ENCODE measurements at regions not wholly inside any gene's neighbourhood (a gene's known extent, or its start where the extent isn't known, plus 50 kb on each side); places are given as distances from the start of the nearest gene placed in this dataset.
"Not testable (repeated sequence)": the region's sequence is repeated elsewhere in the genome, so short reads cannot be mapped to it uniquely, and the experiment has no call there.

DNA sequence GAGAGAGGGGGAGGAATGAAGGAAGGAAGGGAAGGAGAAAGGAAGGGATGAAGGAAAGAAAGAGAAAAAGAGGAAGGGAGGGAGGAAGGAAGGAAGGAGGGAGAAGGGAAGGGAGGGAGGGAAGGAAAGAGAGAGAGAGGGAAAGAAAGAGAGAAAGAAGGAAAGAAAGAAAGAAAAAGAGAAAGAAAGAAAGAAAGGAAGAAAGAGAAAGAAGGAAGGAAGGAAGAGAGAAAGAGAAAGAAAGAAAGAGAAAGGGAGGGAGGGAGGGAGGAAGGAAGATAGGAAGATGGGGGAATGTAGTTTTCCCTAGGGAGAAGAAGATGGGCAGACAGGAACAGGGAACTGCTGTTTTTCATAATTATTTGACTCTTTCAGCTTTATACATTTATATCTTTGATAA is 115.1 kb upstream of the CXADR start:
- no peak for DNase-seq (ENCODE audit: low read depth)

DNA sequence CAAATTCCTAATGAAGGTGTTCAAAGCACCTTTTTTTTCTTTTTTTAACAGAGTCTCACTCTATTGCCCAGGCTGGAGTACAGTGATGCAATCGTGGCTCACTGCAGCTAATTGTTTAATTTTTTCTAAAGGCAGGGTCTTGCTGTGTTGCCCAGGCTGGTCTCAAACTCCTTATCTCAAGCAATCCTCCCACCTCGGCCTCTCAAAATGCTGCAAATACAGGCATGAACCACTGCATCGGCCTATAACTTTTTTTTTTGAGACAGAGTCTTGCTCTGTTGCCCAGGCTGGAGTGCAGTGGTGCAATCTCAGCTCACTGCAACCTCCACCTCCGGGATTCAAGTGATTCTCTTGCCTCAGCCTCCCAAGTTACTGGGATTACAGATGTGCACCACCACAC is 113.9 kb upstream of the CXADR start:
- DNase-seq (ENCODE audit: low read depth) = not testable (repeated sequence)

DNA sequence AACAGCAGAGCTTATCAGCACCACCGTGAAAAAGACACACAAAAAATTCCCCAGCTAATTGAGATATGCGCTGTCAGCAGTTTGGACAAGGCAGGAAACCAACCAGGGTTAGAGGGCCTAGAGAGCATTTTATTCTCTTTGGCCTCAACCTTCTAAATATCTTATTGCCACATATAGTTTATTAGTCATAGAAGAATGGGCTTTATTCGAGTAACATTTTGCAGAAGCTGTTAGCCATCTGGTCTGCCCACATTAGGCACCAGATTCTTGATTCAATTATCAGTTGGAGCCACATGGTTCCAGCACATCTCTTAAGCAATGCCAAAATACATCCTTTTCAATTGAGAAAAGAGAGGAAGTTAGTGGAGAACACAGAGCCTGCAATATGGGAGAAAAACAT is 109.9 kb upstream of the CXADR start:
- DNase-seq (ENCODE audit: low read depth) = no peak

DNA sequence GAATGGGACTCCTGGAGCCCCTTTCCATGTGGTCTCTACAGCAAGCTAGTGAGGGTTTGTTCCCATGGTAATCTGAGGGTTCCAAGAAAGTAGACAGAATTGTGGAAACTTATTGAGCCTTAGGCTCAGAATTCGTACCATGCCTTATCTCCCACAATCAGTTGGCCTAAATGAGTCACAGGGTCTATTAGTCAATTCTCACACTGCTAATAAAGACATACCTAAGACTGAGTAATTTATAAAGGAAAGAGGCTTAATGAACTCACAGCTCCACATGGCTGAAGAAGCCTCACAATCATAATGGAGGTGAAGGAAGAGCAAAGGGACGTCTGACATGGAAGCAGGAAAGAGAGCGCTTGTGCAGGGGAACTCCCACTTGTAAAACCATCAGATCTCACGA is 106.6 kb upstream of the CXADR start:
- no peak for DNase-seq (ENCODE audit: low read depth)

DNA sequence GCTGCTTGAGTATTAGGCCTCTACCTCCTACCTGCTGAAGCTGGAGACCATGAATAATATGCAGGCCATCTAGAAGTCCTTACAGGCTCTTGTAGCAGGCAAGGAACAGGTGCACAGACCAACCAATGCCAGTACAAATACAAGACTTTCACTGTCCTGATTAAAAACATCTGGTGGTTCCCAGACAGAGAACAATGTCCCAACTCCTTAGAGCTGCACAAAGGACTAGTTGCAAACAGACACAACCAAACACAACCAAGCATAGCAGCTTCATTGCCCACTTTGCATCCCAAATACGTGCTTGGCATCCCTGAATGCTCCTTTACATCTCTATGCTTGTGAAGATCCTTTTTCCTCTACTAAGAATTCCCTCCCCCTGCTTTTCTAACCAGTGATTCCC is 98.1 kb upstream of the CXADR start:
- DNase-seq (ENCODE audit: low read depth) = no peak

DNA sequence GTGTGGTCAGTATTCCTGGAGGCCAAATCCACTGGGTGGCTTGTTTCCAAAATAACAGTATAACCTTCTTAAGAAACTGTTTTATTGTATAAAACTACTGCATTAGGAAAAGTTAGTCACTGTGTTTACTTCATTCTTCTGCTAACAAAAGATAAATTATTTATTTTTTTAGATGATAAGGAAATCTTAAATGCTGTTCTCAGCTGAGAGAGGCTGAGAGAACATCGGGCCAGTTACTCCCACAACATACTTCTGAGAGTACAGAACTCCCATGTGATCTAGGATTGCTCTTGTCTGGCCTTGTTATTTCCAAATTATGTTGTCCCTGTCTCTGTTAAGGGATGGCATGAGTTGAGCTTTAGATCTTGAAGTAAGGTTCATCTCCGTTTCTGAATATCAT is 96.7 kb upstream of the CXADR start:
- no peak for DNase-seq (ENCODE audit: low read depth)

DNA sequence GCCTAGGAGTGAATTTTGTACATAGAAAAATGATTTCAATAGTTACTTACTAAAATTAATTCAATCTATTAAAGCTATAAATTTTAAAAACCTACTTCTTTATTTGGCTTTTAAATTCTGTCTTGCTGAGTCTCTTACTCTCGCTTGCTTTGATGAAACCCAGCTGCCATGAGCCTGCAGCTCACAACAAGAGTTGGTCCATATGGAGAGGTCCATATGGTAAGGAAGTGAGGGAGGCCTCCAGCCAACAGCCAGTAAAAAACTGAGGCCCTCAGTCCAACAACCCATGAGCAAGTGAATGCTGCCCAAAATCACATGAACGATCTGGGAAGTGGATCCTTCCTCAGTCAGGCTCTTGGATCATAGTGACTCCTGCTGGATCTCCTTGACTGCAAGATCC is 89.9 kb upstream of the CXADR start:
- DNase-seq (ENCODE audit: low read depth) = no peak

DNA sequence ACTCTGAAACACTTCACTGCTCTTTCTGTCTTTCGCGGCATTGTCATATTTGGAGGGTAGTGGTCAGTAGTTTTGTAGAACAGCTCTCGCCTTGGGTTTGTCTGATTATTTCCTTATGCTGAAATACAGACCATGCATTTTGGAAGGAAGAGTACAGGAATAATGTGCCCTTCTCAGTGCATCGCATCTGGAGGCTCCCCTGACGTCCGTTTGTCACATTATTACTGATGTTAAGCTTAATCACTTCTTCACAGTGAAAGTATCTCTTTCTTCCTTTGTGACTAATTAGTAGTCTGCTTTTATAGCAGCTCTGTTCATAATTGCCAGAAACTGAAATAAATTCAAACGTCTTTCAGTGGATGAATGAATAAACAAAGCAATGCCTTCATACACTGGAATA is 85.7 kb upstream of the CXADR start:
- DNase-seq (ENCODE audit: low read depth) = no peak

DNA sequence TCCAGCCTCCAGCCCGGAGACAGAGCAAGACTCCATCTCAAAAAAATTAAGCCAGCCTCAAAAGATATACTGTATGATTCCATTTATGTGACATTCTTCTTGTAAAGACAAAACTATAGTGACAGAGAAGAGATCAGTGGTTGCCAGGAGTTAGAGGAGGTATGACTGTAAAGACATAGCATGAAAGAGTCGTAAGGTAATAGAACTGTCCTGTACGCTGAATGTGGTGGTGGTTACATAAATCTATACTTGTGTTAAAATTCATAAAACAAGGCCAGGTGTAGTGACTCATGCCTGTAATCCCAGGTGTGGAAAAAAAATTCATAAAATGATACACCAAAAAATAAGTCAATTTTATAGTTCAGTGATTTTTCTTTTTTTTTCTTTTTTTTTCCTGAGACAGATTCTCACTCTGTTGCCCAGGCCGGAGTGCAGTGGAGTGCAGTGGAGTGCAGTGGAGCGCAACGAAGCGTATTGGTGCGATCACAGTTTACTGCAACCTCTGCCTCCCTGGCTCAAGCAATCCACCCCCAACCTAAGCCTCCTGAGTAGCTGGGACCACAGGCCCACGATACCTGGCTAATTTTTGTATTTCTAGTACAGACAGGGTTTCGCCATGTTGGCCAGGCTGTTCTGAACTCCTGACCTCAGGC is 84.9 kb upstream of the CXADR start:
- DNase-seq (ENCODE audit: low read depth) = no peak

DNA sequence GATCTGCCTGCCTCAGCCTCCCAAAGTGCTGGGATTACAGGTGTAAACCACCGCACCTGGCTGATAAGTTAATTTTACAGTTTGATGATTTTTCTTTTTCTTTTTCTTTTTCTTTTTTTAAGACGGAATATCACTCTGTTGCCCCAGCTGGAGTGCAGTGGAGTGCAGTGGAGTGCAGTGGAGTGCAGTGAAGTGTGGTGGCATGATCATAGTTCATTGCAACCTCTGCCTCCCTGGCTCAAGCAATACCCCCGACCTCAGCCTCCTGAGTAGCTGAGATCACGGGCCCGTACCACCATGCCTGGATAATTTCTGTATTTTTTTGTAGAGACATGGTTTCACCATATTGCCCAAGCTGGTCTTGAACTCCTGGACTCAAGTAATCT is 84.4 kb upstream of the CXADR start:
- DNase-seq (ENCODE audit: low read depth) = no peak

DNA sequence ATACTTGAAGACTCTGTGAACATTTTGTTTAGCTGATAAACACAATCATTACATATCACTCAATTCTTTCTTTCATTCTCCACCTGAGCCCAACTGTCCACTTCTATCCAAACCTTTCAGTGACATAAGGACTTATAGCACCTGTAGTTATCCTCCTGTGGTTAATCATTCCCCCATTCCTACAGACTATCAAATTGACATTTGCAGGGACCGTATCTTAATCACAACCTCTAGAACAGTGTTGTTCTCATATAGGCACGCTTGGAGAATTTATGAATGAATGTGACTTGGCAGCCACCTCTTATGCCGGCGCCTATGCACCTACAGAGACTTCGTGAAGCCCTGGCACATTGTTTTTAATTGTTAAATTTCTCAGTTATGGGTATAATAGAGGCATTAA is 83.9 kb upstream of the CXADR start:
- no peak for DNase-seq (ENCODE audit: low read depth)

DNA sequence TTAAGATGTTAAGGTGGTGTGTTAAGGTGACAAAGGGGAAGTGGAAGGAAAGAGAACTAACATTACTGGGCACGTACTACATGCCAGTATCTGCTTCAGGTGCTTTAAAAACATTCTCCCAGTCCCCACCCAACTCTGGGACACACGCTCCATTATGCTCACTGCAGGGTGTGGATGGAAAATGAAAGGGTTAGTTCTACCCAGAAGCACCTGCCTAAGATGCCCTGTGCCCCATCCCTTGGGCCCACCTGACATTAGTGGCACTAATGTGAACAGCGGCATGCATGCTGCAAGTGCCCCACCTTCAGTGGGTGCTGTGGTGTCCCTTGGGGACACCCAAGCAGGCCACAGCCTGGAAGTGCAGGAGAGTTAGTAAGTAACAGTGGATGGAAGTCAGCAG is 82.9 kb upstream of the CXADR start:
- DNase-seq (ENCODE audit: low read depth) = no peak

DNA sequence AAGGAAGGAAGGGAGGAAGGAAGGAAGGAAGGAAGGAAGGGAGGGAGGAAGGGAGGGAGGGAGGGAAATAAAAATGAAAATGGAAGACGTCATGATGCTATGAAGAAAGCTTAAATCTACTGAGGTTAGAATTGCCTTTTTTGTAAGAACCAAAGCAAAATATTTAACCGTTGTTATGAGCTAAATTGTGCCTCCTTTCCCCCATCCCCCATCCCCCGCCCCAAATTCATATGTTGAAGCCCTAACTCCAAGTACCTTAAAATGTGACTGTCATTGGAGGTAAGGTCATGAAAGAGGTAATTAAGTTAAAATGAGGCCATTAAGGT is 80.1 kb upstream of the CXADR start:
- no peak for DNase-seq (ENCODE audit: low read depth)

DNA sequence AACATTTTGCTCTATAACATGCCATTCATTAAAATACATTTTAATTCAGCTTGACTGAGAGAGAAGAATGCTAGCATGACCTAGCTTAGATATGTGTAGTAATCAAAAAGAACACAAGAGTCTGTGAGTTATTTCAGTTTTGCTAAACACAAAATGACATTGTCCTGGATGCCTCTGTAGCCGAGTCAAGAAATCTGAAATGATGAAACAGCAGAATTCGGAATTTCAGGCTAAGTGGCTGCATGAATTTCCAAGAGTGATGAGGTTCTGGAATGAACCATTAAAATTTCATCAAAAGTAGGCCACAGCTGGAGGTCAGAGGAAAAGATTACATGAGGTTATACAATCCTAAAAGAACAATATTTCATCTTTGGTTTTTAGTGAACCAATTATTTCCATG is 79.1 kb upstream of the CXADR start:
- no peak for DNase-seq (ENCODE audit: low read depth)

DNA sequence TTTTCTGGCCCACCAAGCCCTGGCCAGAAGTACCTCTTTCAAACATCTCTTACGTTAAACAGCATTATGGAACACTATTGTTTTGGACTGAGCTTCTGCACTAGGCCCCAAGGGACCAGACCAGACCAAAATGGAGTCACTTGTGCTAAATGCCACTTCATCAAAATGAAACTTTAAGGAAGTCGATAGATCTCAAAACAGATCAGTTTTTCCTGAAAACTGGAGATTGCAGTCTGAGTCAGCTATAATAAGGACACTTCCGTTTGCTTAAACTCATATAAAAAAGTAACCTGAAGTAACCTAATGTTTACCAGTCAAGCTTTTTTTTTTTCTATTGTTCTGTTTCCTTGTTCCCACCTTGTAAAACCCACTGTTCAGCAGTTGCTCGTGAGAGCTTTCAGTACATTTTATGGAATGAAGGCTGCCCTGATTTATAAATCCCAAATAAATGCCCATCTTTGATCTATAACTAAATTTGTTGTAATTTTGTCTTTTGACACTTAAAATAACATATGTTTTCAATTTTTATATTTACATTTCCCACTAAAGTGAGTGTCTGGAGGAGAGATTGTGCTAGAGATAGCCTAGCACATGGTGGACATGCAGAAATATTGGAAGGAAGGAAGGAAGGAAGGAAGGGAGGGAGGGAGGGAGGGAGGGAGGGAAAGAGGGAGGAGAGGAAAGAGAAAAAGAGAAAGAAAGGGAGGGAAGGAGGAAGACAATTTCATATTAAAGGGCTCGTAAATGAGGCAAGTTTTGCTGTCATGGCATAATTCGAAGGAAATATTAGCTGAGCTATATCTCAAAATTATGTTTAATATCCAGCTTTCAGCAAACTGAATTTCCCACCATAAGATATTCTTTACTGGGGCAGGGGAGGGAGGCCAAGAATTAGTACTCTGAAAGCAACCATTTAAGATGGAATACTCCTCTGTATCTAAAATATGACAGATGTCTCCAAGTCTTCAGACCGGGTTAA is 77.0 kb upstream of the CXADR start:
- DNase-seq (ENCODE audit: low read depth) = no peak

DNA sequence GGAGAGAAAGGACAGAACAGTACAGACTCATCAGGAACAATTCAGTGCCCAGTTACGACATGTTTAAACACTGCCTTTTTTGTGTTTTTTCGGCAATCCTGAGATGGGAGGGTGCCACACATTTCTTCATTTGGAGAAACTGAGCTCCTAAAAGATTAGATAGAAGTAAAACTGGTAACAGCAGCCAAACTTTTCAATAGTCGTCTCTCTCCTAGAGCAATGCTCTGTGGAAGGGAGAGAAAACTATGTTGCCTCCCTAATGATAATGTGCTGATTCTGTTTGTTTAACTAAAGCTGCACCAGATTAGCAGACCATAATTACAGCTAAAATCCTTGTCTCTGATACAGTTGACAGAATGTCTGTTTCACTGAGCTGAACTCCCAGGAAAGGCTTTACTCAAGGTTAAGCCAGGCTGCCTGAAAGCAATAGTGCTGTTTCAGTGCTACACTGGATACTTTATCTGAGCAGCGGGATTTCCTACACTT is 76.2 kb upstream of the CXADR start:
- DNase-seq (ENCODE audit: low read depth) = no peak

DNA sequence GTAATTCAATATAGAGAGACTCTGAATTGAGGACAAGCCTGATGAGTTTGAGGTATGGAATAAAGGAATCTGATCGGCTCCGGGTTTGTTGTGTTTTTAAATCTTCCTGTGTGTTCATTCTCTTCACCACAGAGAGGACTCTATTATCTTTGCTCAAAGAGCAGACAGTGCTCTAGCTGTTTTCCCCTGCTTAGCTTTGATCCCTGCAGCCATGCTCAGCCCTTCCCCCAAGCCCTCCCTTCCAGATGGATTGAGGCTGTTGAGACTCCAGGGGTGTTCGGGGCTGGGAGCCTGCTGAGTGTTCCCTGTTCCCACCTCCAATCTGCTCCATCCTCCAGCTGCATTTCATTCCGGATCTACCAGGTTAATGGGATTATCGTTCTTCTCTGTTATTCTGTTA is 74.2 kb upstream of the CXADR start:
- DNase-seq (ENCODE audit: low read depth) = no peak

DNA sequence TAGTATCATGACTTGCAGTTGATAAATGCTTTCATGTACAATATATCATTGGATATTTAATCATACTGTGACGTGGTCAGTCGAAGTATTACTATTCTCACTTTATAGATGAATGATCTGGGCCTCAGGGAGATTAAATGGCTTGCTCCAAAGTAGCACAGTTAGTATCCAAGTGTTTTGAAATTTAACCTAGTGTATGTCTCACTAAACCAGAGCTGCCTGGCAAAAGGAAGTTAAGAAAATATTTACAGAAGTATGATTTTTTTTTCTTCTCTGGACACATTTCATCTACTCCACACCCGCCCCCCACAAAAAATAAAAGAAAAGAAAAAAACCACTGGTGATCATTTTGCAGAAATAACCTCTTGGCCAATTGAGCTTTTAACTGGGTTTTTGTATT is 71.9 kb upstream of the CXADR start:
- DNase-seq (ENCODE audit: low read depth) = no peak

DNA sequence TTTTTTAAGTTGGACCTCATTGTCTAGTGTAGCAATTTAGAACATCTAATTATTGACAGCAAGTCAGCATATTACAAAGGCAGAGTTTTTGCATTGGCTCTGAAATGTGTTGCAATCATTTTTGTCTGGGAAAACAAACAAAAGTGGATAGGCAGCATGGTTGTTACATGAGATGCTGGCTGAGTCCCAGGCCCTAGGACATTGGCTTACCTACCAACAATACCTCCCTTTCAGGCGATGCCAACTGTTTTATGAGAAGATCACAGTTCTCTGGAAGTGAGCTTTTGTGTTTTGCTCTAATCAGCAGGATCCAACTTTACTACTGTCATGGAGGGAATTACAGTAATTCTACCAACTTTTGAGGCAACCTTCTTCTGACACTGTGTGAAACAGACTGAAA is 71.5 kb upstream of the CXADR start:
- no peak for DNase-seq (ENCODE audit: low read depth)

DNA sequence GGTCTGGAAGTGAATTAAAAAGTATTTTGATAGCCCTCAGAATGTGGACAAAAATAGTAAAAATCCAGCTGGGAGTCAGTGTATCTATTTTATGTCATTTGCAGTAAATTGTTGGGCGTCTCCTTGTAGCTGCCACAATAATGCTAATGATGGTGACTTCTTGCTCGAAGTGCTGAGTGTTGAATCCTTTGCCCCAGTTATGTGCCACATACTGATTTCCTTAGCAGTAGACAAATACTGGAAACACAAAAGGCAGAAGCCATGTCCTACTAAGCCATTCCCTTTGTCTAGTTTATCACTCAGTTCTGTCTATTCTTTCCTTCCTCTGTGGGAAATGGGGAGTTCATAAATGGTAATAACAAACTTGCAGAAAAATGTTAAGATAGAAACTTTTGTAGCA is 70.7 kb upstream of the CXADR start:
- no peak for DNase-seq (ENCODE audit: low read depth)

DNA sequence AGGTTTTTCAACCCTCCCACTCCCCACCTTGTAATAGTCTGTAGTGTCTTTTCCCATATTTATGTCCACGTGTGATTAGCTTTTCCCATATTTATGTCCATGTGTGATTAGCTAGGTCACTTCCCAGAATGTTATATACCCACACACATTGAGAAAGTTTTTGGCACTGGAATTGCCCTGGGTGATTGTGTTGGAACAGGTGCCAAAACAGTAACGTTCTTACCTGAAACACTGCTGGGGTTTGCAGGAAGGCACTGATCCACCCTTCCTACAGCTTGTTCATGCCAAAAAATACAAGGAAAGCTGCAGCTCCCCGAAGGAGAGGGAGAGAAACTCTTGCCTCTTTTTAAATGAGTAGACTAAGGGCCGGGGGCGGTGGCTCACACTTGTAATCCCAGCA is 68.0 kb upstream of the CXADR start:
- no peak for DNase-seq (ENCODE audit: low read depth)

DNA sequence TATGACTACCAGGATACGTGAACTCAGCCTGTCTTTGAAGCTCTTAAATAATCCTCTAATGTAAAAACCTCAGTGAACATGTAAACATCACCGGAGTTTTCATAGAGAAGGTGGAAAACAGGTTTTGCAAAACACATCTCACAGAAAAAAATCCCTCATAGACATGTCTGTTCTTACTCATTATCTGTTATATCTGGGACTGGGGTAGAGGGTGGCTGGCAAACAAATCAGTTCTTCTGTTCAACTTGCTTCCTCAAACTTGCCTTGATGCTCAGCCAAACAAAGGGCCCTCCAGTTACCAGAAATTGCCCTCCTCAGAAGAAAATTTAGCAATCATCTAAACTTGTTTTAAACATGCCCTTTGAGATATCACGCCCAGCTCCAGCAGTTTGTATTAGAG is 66.1 kb upstream of the CXADR start:
- no peak for DNase-seq (ENCODE audit: low read depth)

DNA sequence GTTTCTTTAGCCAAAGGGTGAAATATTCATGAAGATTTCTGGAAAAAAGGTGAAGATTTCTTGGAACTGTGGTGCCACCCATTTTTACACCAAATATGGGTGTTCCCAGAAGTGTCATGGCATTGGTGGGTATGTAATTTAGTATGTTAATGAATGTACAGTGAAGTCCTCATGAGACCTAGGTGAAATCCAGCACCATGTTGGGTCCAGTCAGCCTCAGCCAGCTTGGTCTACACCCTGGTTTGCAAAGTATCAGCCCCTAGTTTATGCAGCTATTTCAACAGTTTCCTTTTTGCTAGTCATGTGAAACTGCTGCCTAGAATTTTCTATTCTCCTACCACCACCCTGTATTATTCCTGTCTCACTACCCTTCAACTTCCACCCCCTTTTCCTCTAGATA is 63.1 kb upstream of the CXADR start:
- DNase-seq (ENCODE audit: low read depth) = no peak

DNA sequence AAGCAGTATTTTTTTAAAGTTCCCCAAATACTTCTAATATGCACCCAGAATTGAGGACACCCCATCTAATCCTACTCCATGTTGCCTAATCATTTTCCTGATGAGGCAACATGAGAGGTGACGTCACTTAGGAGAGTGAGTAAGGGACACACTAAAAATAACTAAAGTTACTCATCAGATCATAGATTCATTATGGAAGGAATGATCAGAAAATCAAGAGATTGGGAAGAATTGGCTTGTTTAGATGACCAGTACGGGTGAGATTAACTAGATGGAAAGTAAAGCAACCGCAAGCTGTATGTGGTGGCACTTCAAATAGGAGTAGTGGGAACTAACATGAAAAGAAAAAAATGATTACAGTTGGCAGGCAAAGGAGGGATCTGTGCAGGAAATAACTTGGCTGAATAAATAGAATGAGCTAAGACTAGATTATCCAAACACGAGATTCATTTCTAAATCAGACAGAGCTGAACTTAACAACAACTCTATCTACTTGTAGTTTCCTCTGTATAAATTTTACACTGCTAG is 61.4 kb upstream of the CXADR start:
- DNase-seq (ENCODE audit: low read depth) = no peak
